K562 (cell line): ENCODE measurements at regions not wholly inside any gene's neighbourhood (a gene's known extent, or its start where the extent isn't known, plus 50 kb on each side); places are given as distances from the start of the nearest gene placed in this dataset.

Experiments used
- ATAC-seq: fragments of 200-7000 bp; cut with Tn5 transposase; 3 replicates; pipeline ENCODE4 v1.9.1; 2020; ENCODE audit warnings: moderate library complexity
- BruUV-seq: library from RNA; stranded (reverse); fragments of 400-500 nt; replicated peaks from 2 replicates; lab custom pipeline; 2021; lab: Mats Ljungman, UMichigan
- CTCF ChIA-PET: fragments of 300-600 bp; formaldehyde crosslinking; extraction: SDS; loops from one replicate; lab custom pipeline; 2021; ENCODE audit warnings: low intra/inter-chr PET ratio; lab: Yijun Ruan, JAX
- POLR2A ChIA-PET: fragments of 300-600, 350-650 bp; sonication (Branson Sonifier 250); formaldehyde crosslinking; extraction: SDS; loops from one replicate; lab custom pipeline; 2021; ENCODE audit warnings: antibody characterized with exemption, inconsistent platforms; lab: Yijun Ruan, JAX
- DNase-seq, 4 experiments: peaks; one replicate each; pipeline versions ENCODE4 v3.0.0 to v3.0.0-alpha.2; 2011 to 2018; ENCODE audit warnings: low spot score in 3 of 4, mixed read lengths in 3 of 4; ENCODE audit errors: extremely low read depth in 1 of 4
- FAIRE-seq: peaks from 2 replicates; lab custom pipeline; 2011; peaks lifted over from hg19 to GRCh38; lab: Jason Lieb, UNC
- H2AFZ ChIP-seq: 2 replicates; pipeline ENCODE4 v1.6.0; 2011; ENCODE audit warnings: low read depth, low read length, control low read depth, inconsistent platforms
- H3K27ac ChIP-seq: fragments of 200-600 bp; 3 replicates; pipeline ENCODE4 v1.8.0; 2011; ENCODE audit warnings: low read depth, mild to moderate bottlenecking, control low read depth, inconsistent platforms, low read length, moderate library complexity, mixed read lengths; ENCODE audit errors: extremely low read depth
- H3K27me3 ChIP-seq, 2 experiments: fragments of 300-600 bp in 1 of 2; 2 replicates in 1 of 2; 3 replicates in 1 of 2; pipeline versions ENCODE4 v1.6.0 to v1.8.0; 2011; ENCODE audit warnings: inconsistent platforms in 2 of 2, low read length in 2 of 2, mild to moderate bottlenecking in 1 of 2, mixed read lengths in 1 of 2, moderate library complexity in 1 of 2; ENCODE audit not compliant: control insufficient read depth in 2 of 2, insufficient read depth in 2 of 2
- H3K36me3 ChIP-seq: fragments of 300-600 bp; 3 replicates; pipeline ENCODE4 v1.8.0; 2011; ENCODE audit warnings: mild to moderate bottlenecking, low read length, inconsistent platforms; ENCODE audit not compliant: control insufficient read depth, insufficient read depth
- H3K4me1 ChIP-seq, 2 experiments: fragments of 200-600 bp in 1 of 2; replicated peaks in 1 of 2; 2 replicates in 1 of 2; 3 replicates in 1 of 2; pipeline versions ENCODE4 v1.5.1 to v1.8.0; 2011; ENCODE audit warnings: inconsistent platforms in 2 of 2, low read length in 2 of 2, mild to moderate bottlenecking in 1 of 2, mixed read lengths in 1 of 2, moderate library complexity in 1 of 2; ENCODE audit not compliant: control insufficient read depth in 2 of 2, insufficient read depth in 2 of 2
- H3K4me2 ChIP-seq: 2 replicates; pipeline ENCODE4 v1.6.1; 2011; ENCODE audit warnings: low read length, control low read depth, inconsistent platforms, mixed read lengths; ENCODE audit not compliant: insufficient read depth
- H3K4me3 ChIP-seq: fragments of 200-600 bp; sonication (generic), shearing (Covaris generic); 2 replicates; pipeline ENCODE4 v1.5.1; 2016; ENCODE audit warnings: control low read depth, inconsistent platforms
- H3K79me2 ChIP-seq: fragments of 200-600 bp; 3 replicates; pipeline ENCODE4 v1.8.0; 2011; ENCODE audit warnings: low read length, inconsistent platforms; ENCODE audit not compliant: control insufficient read depth, insufficient read depth
- H3K9ac ChIP-seq, 2 experiments: 2 replicates each; pipeline versions ENCODE4 v1.6.0 to v1.6.1; 2011; ENCODE audit warnings: low read depth in 2 of 2, low read length in 2 of 2, control low read depth in 1 of 2, inconsistent platforms in 1 of 2, mild to moderate bottlenecking in 1 of 2, mixed read lengths in 1 of 2; ENCODE audit not compliant: insufficient read depth in 1 of 2
- H3K9me1 ChIP-seq: one replicate; pipeline ENCODE4 v1.6.0; 2011; ENCODE audit warnings: inconsistent platforms, mild to moderate bottlenecking, low read length, moderate library complexity; ENCODE audit not compliant: control insufficient read depth, insufficient read depth
- H3K9me3 ChIP-seq: replicated peaks from 2 replicates; pipeline ENCODE4 v1.5.1; 2011; ENCODE audit warnings: low read depth, low read length, inconsistent platforms; ENCODE audit not compliant: control insufficient read depth, insufficient read depth
- H4K20me1 ChIP-seq: replicated peaks from 2 replicates; pipeline ENCODE4 v1.6.1; 2011; ENCODE audit warnings: low read length, inconsistent platforms, mixed read lengths; ENCODE audit not compliant: control insufficient read depth, insufficient read depth
- BRD4 ChIP-seq: fragments of 200-600 bp; sonication (generic); IDR thresholded peaks from 2 replicates; pipeline ENCODE4 v1.6.1; 2017; ENCODE audit warnings: inconsistent platforms
- FIP1L1 ChIP-seq: fragments of 200-400 bp; formaldehyde crosslinking; IDR thresholded peaks from 2 replicates; pipeline ENCODE4 v1.6.1; 2018; ENCODE audit warnings: mild to moderate bottlenecking, low read depth, low read length; ENCODE audit not compliant: poor library complexity, severe bottlenecking
- KAT7 ChIP-seq: sonication (generic); formaldehyde crosslinking; IDR thresholded peaks from 2 replicates; pipeline ENCODE4 v1.8.0; 2022; ENCODE audit warnings: missing genetic modification reagents, mild to moderate bottlenecking, borderline replicate concordance
- MLLT1 ChIP-seq, 2 experiments: fragments of 450-650 bp; IDR thresholded peaks; 2 replicates each; pipeline ENCODE4 v1.6.1; 2016
- POLR3A ChIP-seq: IDR thresholded peaks from 2 replicates; pipeline ENCODE4 v1.6.1; 2011; ENCODE audit warnings: borderline replicate concordance, mild to moderate bottlenecking, moderate library complexity; ENCODE audit not compliant: insufficient read length, insufficient read depth; ENCODE audit errors: extremely low read depth
- WHSC1 ChIP-seq: IDR thresholded peaks from one replicate; pipeline ENCODE4 v1.6.1; 2012; ENCODE audit warnings: low read length, control low read depth, inconsistent platforms
- ZC3H4 ChIP-seq: sonication (generic); formaldehyde crosslinking; IDR thresholded peaks from 2 replicates; pipeline ENCODE4 v1.9.0; 2021; ENCODE audit warnings: missing genetic modification reagents, borderline replicate concordance
- ZNF764 ChIP-seq: fragments of 250-450 bp; sonication (Bioruptor Pico); IDR thresholded peaks from 2 replicates; pipeline ENCODE4 v1.4.0; 2020; ENCODE audit warnings: low read depth, mild to moderate bottlenecking, moderate library complexity
- WGBS: fragments of 100-300 bp; shearing (Covaris generic); methylation state at CpG from one replicate; pipeline ENCODE4 v1.1.6; 2016; ENCODE audit warnings: low coverage, mixed read lengths; ENCODE audit not compliant: insufficient coverage; ENCODE audit errors: missing lambda C conversion rate; 5-methylcytosine and 5-hydroxymethylcytosine counted together
- in situ Hi-C: fragments of 300-500 bp; cut with MboI; formaldehyde crosslinking; loops from 4 replicates; pipeline ENCODE4 v1.15.0; 2018; ENCODE audit warnings: inconsistent platforms, mixed read lengths
- intact Hi-C: fragments of 100-400 bp; cut with micrococcal nuclease; formaldehyde crosslinking; loops from 2 replicates; pipeline ENCODE4 v1.14.2; 2022
- TF ChIP-seq, protein P1 (sequence below): fragments of 250-450 bp; sonication (Bioruptor Pico); IDR thresholded peaks from 2 replicates; pipeline ENCODE4 v1.5.0; 2021; ENCODE audit warnings: mild to moderate bottlenecking, borderline replicate concordance

- TF ChIP-seq FIP1L1 (no peak), BRD4 (no peak), MLLT1 (IDR thresholded peaks at IDR 0.05) (no peak), WHSC1 (no peak), ZNF764 (CRISPR knock-in tag) (no peak), POLR3A (no peak)
Observed at GRCh38 chr19:32240316-32240715, 105.1 kb upstream of the ZNF507 start (continued).

GRCh38 chr19:32241306-32241705, 104.1 kb upstream of the ZNF507 start:
- no peaks in the 10 kb centered on the region for H3K9me1 ChIP-seq
- no peak overlapping the region for H3K9ac ChIP-seq
- H3K79me2 ChIP-seq, result no peaks in the 10 kb centered on the region
- H4K20me1 ChIP-seq, result no peaks in the 10 kb centered on the region
- no TSS peak for BruUV-seq
- POLR2A ChIA-PET, result interaction anchor here (0.8 kb wide), 1 partner anchor 720 kb away, joined by 3 read pairs; no protein-coding TSS in a partner anchor
- ATAC-seq, result no peak
- no peak overlapping the region for H3K4me2 ChIP-seq
- H3K36me3 ChIP-seq, result no peaks in the 10 kb centered on the region
- in situ Hi-C loops, result no loop called here
- no peak overlapping the region for H2AFZ ChIP-seq
- DNase-seq, result no peak
- no peak overlapping the region for H3K4me3 ChIP-seq
- no peak overlapping the region for H3K27ac ChIP-seq
- no peaks in the 10 kb centered on the region for H3K4me1 ChIP-seq
- 0% methylated on average over 8 of the region's 8 CpGs for WGBS
- TF ChIP-seq ZC3H4 (CRISPR knock-in tag) (no peak), KAT7 (CRISPR knock-in tag) (no peak)
- TF ChIP-seq, protein P1, sequence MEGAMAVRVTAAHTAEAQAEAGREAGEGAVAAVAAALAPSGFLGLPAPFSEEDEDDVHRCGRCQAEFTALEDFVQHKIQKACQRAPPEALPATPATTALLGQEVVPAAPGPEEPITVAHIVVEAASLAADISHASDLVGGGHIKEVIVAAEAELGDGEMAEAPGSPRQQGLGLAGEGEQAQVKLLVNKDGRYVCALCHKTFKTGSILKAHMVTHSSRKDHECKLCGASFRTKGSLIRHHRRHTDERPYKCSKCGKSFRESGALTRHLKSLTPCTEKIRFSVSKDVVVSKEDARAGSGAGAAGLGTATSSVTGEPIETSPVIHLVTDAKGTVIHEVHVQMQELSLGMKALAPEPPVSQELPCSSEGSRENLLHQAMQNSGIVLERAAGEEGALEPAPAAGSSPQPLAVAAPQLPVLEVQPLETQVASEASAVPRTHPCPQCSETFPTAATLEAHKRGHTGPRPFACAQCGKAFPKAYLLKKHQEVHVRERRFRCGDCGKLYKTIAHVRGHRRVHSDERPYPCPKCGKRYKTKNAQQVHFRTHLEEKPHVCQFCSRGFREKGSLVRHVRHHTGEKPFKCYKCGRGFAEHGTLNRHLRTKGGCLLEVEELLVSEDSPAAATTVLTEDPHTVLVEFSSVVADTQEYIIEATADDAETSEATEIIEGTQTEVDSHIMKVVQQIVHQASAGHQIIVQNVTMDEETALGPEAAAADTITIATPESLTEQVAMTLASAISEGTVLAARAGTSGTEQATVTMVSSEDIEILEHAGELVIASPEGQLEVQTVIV (CRISPR knock-in tag), result no peak
- TF ChIP-seq, all 486 proteins: peak for 0
- intact Hi-C loops, result no loop called here
- Histone ChIP-seq H3K9me3 (no peaks in the 10 kb centered on the region), H3K27me3 (peaks cover 16 to 30% of the 10 kb centered on the region in 2 experiments)
- CTCF ChIA-PET, result no interaction called here
- FAIRE-seq, result no peak
